IMR-90 (cell line): ENCODE measurements at regions not wholly inside any gene's neighbourhood (a gene's known extent, or its start where the extent isn't known, plus 50 kb on each side); places are given as distances from the start of the nearest gene placed in this dataset.
"Not testable (repeated sequence)": the region's sequence is repeated elsewhere in the genome, so short reads cannot be mapped to it uniquely, and the experiment has no call there.

Experiments
- BHLHE40 ChIP-seq: fragments of 150-350 bp; IDR thresholded peaks from 2 replicates; pipeline ENCODE4 v1.6.1; 2016; ENCODE audit warnings: mild to moderate bottlenecking, low read depth, low read length
- POLR2A ChIP-seq: IDR thresholded peaks from 2 replicates; pipeline ENCODE4 v1.6.1; 2012; ENCODE audit warnings: mild to moderate bottlenecking, low read depth, low read length
- TF ChIP-seq, protein P1 (sequence below): conservative IDR thresholded peaks from 2 replicates; pipeline ENCODE4 v1.5.1; 2012; ENCODE audit warnings: mild to moderate bottlenecking, low read depth, low read length, improper control_type of control experiment

DNA sequence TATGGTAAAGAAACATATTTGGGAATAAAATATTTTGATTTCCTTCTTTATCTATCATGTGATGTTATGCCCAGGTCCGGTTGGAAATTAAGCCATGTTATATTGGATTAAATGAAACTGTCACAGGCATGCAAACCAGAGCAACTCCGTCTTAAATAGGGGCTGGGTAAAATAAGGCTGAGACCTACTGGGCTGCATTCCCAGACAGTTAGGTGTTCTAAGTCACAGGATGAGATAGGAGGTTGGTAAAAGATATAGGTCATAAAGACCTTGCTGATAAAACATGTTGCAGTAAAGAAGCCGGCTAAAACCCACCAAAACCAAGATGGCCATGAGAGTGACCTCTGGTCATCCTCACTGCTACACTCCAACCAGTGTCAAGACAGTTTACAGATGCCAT is 248.6 kb downstream of the SLC4A3 start:
- TF ChIP-seq, protein P1, sequence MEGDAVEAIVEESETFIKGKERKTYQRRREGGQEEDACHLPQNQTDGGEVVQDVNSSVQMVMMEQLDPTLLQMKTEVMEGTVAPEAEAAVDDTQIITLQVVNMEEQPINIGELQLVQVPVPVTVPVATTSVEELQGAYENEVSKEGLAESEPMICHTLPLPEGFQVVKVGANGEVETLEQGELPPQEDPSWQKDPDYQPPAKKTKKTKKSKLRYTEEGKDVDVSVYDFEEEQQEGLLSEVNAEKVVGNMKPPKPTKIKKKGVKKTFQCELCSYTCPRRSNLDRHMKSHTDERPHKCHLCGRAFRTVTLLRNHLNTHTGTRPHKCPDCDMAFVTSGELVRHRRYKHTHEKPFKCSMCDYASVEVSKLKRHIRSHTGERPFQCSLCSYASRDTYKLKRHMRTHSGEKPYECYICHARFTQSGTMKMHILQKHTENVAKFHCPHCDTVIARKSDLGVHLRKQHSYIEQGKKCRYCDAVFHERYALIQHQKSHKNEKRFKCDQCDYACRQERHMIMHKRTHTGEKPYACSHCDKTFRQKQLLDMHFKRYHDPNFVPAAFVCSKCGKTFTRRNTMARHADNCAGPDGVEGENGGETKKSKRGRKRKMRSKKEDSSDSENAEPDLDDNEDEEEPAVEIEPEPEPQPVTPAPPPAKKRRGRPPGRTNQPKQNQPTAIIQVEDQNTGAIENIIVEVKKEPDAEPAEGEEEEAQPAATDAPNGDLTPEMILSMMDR = not testable (repeated sequence)
- TF ChIP-seq BHLHE40, POLR2A: not testable (repeated sequence)
